Osteocyte (in vitro differentiated cells): ENCODE measurements at regions not wholly inside any gene's neighbourhood (a gene's known extent, or its start where the extent isn't known, plus 50 kb on each side); places are given as distances from the start of the nearest gene placed in this dataset.

Source experiments
- DNase-seq: peaks from one replicate; pipeline ENCODE4 v3.0.0; 2021; ENCODE audit warnings: mixed read lengths; ENCODE audit not compliant: unreplicated experiment; ENCODE audit errors: extremely low spot score
- H3K27ac Mint-ChIP-seq: one replicate; pipeline ENCODE4 v1.8.0; 2021; ENCODE audit warnings: mild to moderate bottlenecking, mixed read lengths; ENCODE audit not compliant: unreplicated experiment
- H3K27me3 Mint-ChIP-seq: one replicate; pipeline ENCODE4 v1.8.0; 2021; ENCODE audit warnings: mixed read lengths; ENCODE audit not compliant: unreplicated experiment
- H3K36me3 Mint-ChIP-seq: one replicate; pipeline ENCODE4 v1.8.0; 2021; ENCODE audit warnings: mixed read lengths; ENCODE audit not compliant: unreplicated experiment
- H3K4me1 Mint-ChIP-seq: one replicate; pipeline ENCODE4 v1.8.0; 2021; ENCODE audit warnings: mixed read lengths; ENCODE audit not compliant: unreplicated experiment
- H3K4me3 Mint-ChIP-seq: one replicate; pipeline ENCODE4 v1.8.0; 2021; ENCODE audit warnings: mild to moderate bottlenecking, moderate library complexity, mixed read lengths; ENCODE audit not compliant: unreplicated experiment
- H3K9me3 Mint-ChIP-seq: one replicate; pipeline ENCODE4 v1.8.0; 2021; ENCODE audit warnings: mixed read lengths; ENCODE audit not compliant: unreplicated experiment
- CTCF ChIP-seq: fragments of 200-600 bp; sonication (generic); IDR thresholded peaks from 2 replicates; pipeline ENCODE4 v1.5.0; 2021; ENCODE audit warnings: antibody characterized with exemption, mild to moderate bottlenecking, moderate library complexity

GRCh38 chr6:155782320-155782731 is 326.7 kb upstream of the NOX3 start:
- no peak for DNase-seq
- Mint-ChIP-seq H3K36me3 (no peaks in the 10 kb centered on the region), H3K27ac (peak overlapping the region; percentile 63), H3K27me3 (no peaks in the 10 kb centered on the region), H3K4me1 (peaks cover 12% of the 10 kb centered on the region), H3K9me3 (no peaks in the 10 kb centered on the region), H3K4me3 (no peak overlapping the region)
- no peak for TF ChIP-seq CTCF

- H3K27me3 Mint-ChIP-seq: peaks cover under 1% of the 10 kb centered on the region
- H3K4me3 Mint-ChIP-seq: no peak overlapping the region
- H3K27ac Mint-ChIP-seq: no peak overlapping the region
- H3K4me1 Mint-ChIP-seq: peaks cover 12% of the 10 kb centered on the region
- H3K36me3 Mint-ChIP-seq: no peaks in the 10 kb centered on the region
- no peak for DNase-seq
- no peak for TF ChIP-seq CTCF
- H3K9me3 Mint-ChIP-seq: no peaks in the 10 kb centered on the region
These were observed 323.8 kb upstream of the NOX3 start for GRCh38 chr6:155779456-155779855.

GRCh38 chr6:155778336-155778735 is 322.7 kb upstream of the NOX3 start:
- peaks cover 2% of the 10 kb centered on the region for H3K27me3 Mint-ChIP-seq
- no peak overlapping the region for H3K4me3 Mint-ChIP-seq
- no peak for DNase-seq
- no peaks in the 10 kb centered on the region for H3K36me3 Mint-ChIP-seq
- peaks cover 12% of the 10 kb centered on the region for H3K4me1 Mint-ChIP-seq
- no peak overlapping the region for H3K27ac Mint-ChIP-seq
- TF ChIP-seq CTCF: no peak
- H3K9me3 Mint-ChIP-seq: no peaks in the 10 kb centered on the region

- Mint-ChIP-seq H3K27ac (no peak overlapping the region), H3K36me3 (no peaks in the 10 kb centered on the region), H3K4me1 (no peaks in the 10 kb centered on the region), H3K9me3 (peaks cover 11% of the 10 kb centered on the region), H3K27me3 (peaks cover 2% of the 10 kb centered on the region), H3K4me3 (no peak overlapping the region)
- DNase-seq: no peak
- no peak for TF ChIP-seq CTCF
These were observed 316.2 kb upstream of the NOX3 start for GRCh38 chr6:155771822-155772221.

GRCh38 chr6:155770856-155771255 is 315.2 kb upstream of the NOX3 start:
- no peaks in the 10 kb centered on the region for H3K36me3 Mint-ChIP-seq
- peaks cover 3% of the 10 kb centered on the region for H3K4me1 Mint-ChIP-seq
- peaks cover 11% of the 10 kb centered on the region for H3K9me3 Mint-ChIP-seq
- no peak overlapping the region for H3K4me3 Mint-ChIP-seq
- H3K27ac Mint-ChIP-seq: no peak overlapping the region
- no peak for TF ChIP-seq CTCF
- peaks cover 2% of the 10 kb centered on the region for H3K27me3 Mint-ChIP-seq
- DNase-seq: no peak
